MCF 10A (cell line): ENCODE measurements at regions not wholly inside any gene's neighbourhood (a gene's known extent, or its start where the extent isn't known, plus 50 kb on each side); places are given as distances from the start of the nearest gene placed in this dataset.

Experiments used
- BruUV-seq: library from RNA; stranded (reverse); fragments of 400-500 nt; replicated peaks from 2 replicates; lab custom pipeline; 2021; lab: Mats Ljungman, UMichigan
- CTCF ChIA-PET: fragments of 300-600 bp; sonication (Branson Sonifier 250); formaldehyde crosslinking; extraction: SDS; loops from one replicate; lab custom pipeline; 2021; ENCODE audit warnings: antibody characterized with exemption, inconsistent platforms; lab: Yijun Ruan, JAX
- POLR2A ChIA-PET: fragments of 300-600, 350-650 bp; sonication (Branson Sonifier 250); formaldehyde crosslinking; extraction: SDS; loops from one replicate; lab custom pipeline; 2020; ENCODE audit warnings: antibody characterized with exemption, inconsistent platforms; lab: Yijun Ruan, JAX
- DNase-seq: peaks from one replicate; pipeline ENCODE4 v3.0.0-alpha.2; 2018; ENCODE audit not compliant: unreplicated experiment
- H3K27ac Mint-ChIP-seq: one replicate; pipeline ENCODE4 v1.8.0; 2022; ENCODE audit warnings: mild to moderate bottlenecking, low read depth, mixed read lengths; ENCODE audit not compliant: unreplicated experiment
- H3K27me3 Mint-ChIP-seq: one replicate; pipeline ENCODE4 v1.8.0; 2022; ENCODE audit warnings: mixed read lengths; ENCODE audit not compliant: insufficient read depth, unreplicated experiment
- H3K36me3 Mint-ChIP-seq: one replicate; pipeline ENCODE4 v1.8.0; 2022; ENCODE audit warnings: mild to moderate bottlenecking, moderate library complexity, mixed read lengths; ENCODE audit not compliant: insufficient read depth, unreplicated experiment
- H3K4me1 Mint-ChIP-seq: one replicate; pipeline ENCODE4 v1.8.0; 2022; ENCODE audit warnings: mixed read lengths; ENCODE audit not compliant: insufficient read depth, unreplicated experiment
- H3K4me3 Mint-ChIP-seq: one replicate; pipeline ENCODE4 v1.8.0; 2022; ENCODE audit warnings: mild to moderate bottlenecking, moderate library complexity, mixed read lengths; ENCODE audit not compliant: unreplicated experiment
- H3K9me3 Mint-ChIP-seq: one replicate; pipeline ENCODE4 v1.8.0; 2022; ENCODE audit warnings: mixed read lengths; ENCODE audit not compliant: unreplicated experiment
- CTCF ChIP-seq: fragments of 200-600 bp; IDR thresholded peaks from one replicate; pipeline ENCODE4 v1.8.0; 2022; ENCODE audit warnings: antibody characterized with exemption, mild to moderate bottlenecking; ENCODE audit not compliant: unreplicated experiment
- intact Hi-C: fragments of 100-400 bp; cut with micrococcal nuclease; formaldehyde crosslinking; loops from 2 replicates; pipeline ENCODE4 v1.14.1; 2022

- no peak for DNase-seq
- CTCF ChIA-PET = interaction anchor here (0.6 kb wide), 1 partner anchor 488 kb away, joined by 4 read pairs; no protein-coding TSS in a partner anchor
- intact Hi-C loops = no loop called here
- Mint-ChIP-seq H3K36me3 (no peaks in the 10 kb centered on the region), H3K9me3 (no peaks in the 10 kb centered on the region), H3K27ac (no peak overlapping the region), H3K4me3 (no peak overlapping the region), H3K4me1 (no peaks in the 10 kb centered on the region), H3K27me3 (peaks cover 86% of the 10 kb centered on the region)
- POLR2A ChIA-PET = no interaction called here
- no TSS peak for BruUV-seq
- TF ChIP-seq CTCF = no peak
These were observed 174.9 kb downstream of the RBFOX3 start for GRCh38 chr17:79435962-79436361.

GRCh38 chr17:79435296-79435695, 175.6 kb downstream of the RBFOX3 start:
- intact Hi-C loops = no loop called here
- peaks cover 80% of the 10 kb centered on the region for H3K27me3 Mint-ChIP-seq
- TF ChIP-seq CTCF = no peak
- POLR2A ChIA-PET = no interaction called here
- no peaks in the 10 kb centered on the region for H3K36me3 Mint-ChIP-seq
- CTCF ChIA-PET = no interaction called here
- H3K4me1 Mint-ChIP-seq = no peaks in the 10 kb centered on the region
- BruUV-seq = no TSS peak
- DNase-seq = no peak
- H3K27ac Mint-ChIP-seq = no peak overlapping the region
- H3K4me3 Mint-ChIP-seq = no peak overlapping the region
- no peaks in the 10 kb centered on the region for H3K9me3 Mint-ChIP-seq

- TF ChIP-seq CTCF = no peak
- intact Hi-C loops = no loop called here
- Mint-ChIP-seq H3K36me3 (no peaks in the 10 kb centered on the region), H3K27me3 (peaks cover 75% of the 10 kb centered on the region), H3K4me3 (no peak overlapping the region), H3K9me3 (no peaks in the 10 kb centered on the region), H3K4me1 (no peaks in the 10 kb centered on the region), H3K27ac (no peak overlapping the region)
- DNase-seq = no peak
- ChIA-PET POLR2A (no interaction called here), CTCF (interaction anchor here (0.7 kb wide), 1 partner anchor 23 kb away, joined by 3 read pairs; no protein-coding TSS in a partner anchor)
- BruUV-seq = no TSS peak
These were observed 176.6 kb downstream of the RBFOX3 start for GRCh38 chr17:79434215-79434614.

- intact Hi-C loops = no loop called here
- H3K36me3 Mint-ChIP-seq = no peaks in the 10 kb centered on the region
- CTCF ChIA-PET = interaction anchor here (0.6 kb wide), 1 partner anchor 89 kb away, joined by 3 read pairs; no protein-coding TSS in a partner anchor
- no TSS peak for BruUV-seq
- peaks cover 75% of the 10 kb centered on the region for H3K27me3 Mint-ChIP-seq
- TF ChIP-seq CTCF = no peak
- no peak overlapping the region for H3K27ac Mint-ChIP-seq
- POLR2A ChIA-PET = no interaction called here
- no peaks in the 10 kb centered on the region for H3K4me1 Mint-ChIP-seq
- no peak for DNase-seq
- no peaks in the 10 kb centered on the region for H3K9me3 Mint-ChIP-seq
- H3K4me3 Mint-ChIP-seq = no peak overlapping the region
These were observed 177.5 kb downstream of the RBFOX3 start for GRCh38 chr17:79433379-79433778.
